Testis (tissue), 2 donors: ENCODE measurements at regions not wholly inside any gene's neighbourhood (a gene's known extent, or its start where the extent isn't known, plus 50 kb on each side); places are given as distances from the start of the nearest gene placed in this dataset.

Source experiments
- CTCF ChIP-seq, 3 experiments: fragments of 450-650 bp in 2 of 3; fragments of 200-600 bp in 1 of 3; sonication (generic) in 1 of 3; IDR thresholded peaks; one replicate each; pipeline ENCODE4 v1.5.1; 2016 to 2019; ENCODE audit warnings: antibody characterized with exemption in 3 of 3, mild to moderate bottlenecking in 2 of 3, moderate library complexity in 1 of 3
- POLR2A ChIP-seq: fragments of 450-650 bp; IDR thresholded peaks from one replicate; pipeline ENCODE4 v1.6.1; 2017; ENCODE audit warnings: antibody characterized with exemption, mild to moderate bottlenecking, moderate library complexity

GRCh38 chr2:43040084-43040854, 186.1 kb downstream of the ZFP36L2 start:
- TF ChIP-seq CTCF (IDR thresholded peaks at IDR 0.05) (no peak), POLR2A (no peak)
